GM12878 (cell line): ENCODE measurements at regions not wholly inside any gene's neighbourhood (a gene's known extent, or its start where the extent isn't known, plus 50 kb on each side); places are given as distances from the start of the nearest gene placed in this dataset.

Source experiments
- ATF7 ChIP-seq: fragments of 450-650 bp; IDR thresholded peaks from 2 replicates; pipeline ENCODE4 v1.6.1; 2016; ENCODE audit warnings: low read depth, mild to moderate bottlenecking
- CBFB ChIP-seq: IDR thresholded peaks from 2 replicates; pipeline ENCODE4 v1.6.1; 2016; ENCODE audit warnings: antibody characterized with exemption, low read depth
- CHD2 ChIP-seq: IDR thresholded peaks from 2 replicates; pipeline ENCODE4 v1.6.1; 2011; ENCODE audit warnings: low read depth, low read length, improper control_type of control experiment, borderline replicate concordance
- CHD4 ChIP-seq: fragments of 200-600 bp; sonication (generic); IDR thresholded peaks from 2 replicates; pipeline ENCODE4 v1.6.1; 2016; ENCODE audit warnings: mild to moderate bottlenecking
- HCFC1 ChIP-seq: fragments of 150-350 bp; IDR thresholded peaks from 2 replicates; pipeline ENCODE4 v1.6.1; 2014; ENCODE audit warnings: low read length
- IRF3 ChIP-seq: fragments of 450-650 bp; IDR thresholded peaks from 2 replicates; pipeline ENCODE4 v1.6.1; 2014; ENCODE audit warnings: mild to moderate bottlenecking
- IRF4 ChIP-seq: IDR thresholded peaks from 2 replicates; pipeline ENCODE4 v1.6.1; 2011; ENCODE audit warnings: low read depth, low read length
- MEF2B ChIP-seq: fragments of 450-650 bp; IDR thresholded peaks from 2 replicates; pipeline ENCODE4 v1.6.1; 2018; ENCODE audit warnings: mild to moderate bottlenecking, moderate library complexity; ENCODE audit not compliant: partially characterized antibody, poor library complexity, severe bottlenecking
- MXI1 ChIP-seq: fragments of 150-350 bp; IDR thresholded peaks from 2 replicates; pipeline ENCODE4 v1.6.1; 2011; ENCODE audit warnings: low read depth, mild to moderate bottlenecking, inconsistent platforms, low read length, improper control_type of control experiment
- NFXL1 ChIP-seq: fragments of 450-650 bp; IDR thresholded peaks from 2 replicates; pipeline ENCODE4 v1.6.1; 2017; ENCODE audit warnings: antibody characterized with exemption, mild to moderate bottlenecking, borderline replicate concordance
- NKRF ChIP-seq: fragments of 450-650 bp; conservative IDR thresholded peaks from 2 replicates; pipeline ENCODE4 v1.6.1; 2017; ENCODE audit warnings: mild to moderate bottlenecking, moderate library complexity
- RELA ChIP-seq: fragments of 450-650 bp; IDR thresholded peaks from 2 replicates; pipeline ENCODE4 v1.8.0; 2014; ENCODE audit warnings: borderline replicate concordance; ENCODE audit not compliant: partially characterized antibody
- SIX5 ChIP-seq: IDR thresholded peaks from 2 replicates; pipeline ENCODE4 v1.6.1; 2011; ENCODE audit warnings: mild to moderate bottlenecking, low read depth, low read length, moderate library complexity; ENCODE audit not compliant: severe bottlenecking
- TBL1XR1 ChIP-seq: IDR thresholded peaks from 2 replicates; pipeline ENCODE4 v1.6.1; 2012; ENCODE audit warnings: low read depth, low read length, improper control_type of control experiment
- ZBTB40 ChIP-seq: fragments of 450-650 bp; IDR thresholded peaks from 2 replicates; pipeline ENCODE4 v1.6.1; 2016; ENCODE audit warnings: mild to moderate bottlenecking, moderate library complexity, borderline replicate concordance
- ZNF384 ChIP-seq: IDR thresholded peaks from 2 replicates; pipeline ENCODE4 v1.6.1; 2012; ENCODE audit warnings: low read depth, mild to moderate bottlenecking, low read length, improper control_type of control experiment, borderline replicate concordance
- TF ChIP-seq, protein P1 (sequence below), 3 experiments: IDR thresholded peaks in 2 of 3; conservative IDR thresholded peaks in 1 of 3; 2 replicates each; pipeline ENCODE4 v1.5.1; 2011; ENCODE audit warnings: low read depth in 3 of 3, low read length in 3 of 3, mild to moderate bottlenecking in 3 of 3, control low read depth in 2 of 3, moderate library complexity in 2 of 3, inconsistent platforms in 1 of 3, mixed read lengths in 1 of 3; ENCODE audit not compliant: control insufficient read depth in 2 of 3, insufficient read depth in 1 of 3; ENCODE audit errors: extremely low read depth in 1 of 3
- TF ChIP-seq, protein P2 (sequence below): IDR thresholded peaks from 2 replicates; pipeline ENCODE4 v1.6.1; 2012; ENCODE audit warnings: low read depth, low read length, improper control_type of control experiment
- TF ChIP-seq, protein P3 (sequence below): fragments of 450-650 bp; IDR thresholded peaks from 2 replicates; pipeline ENCODE4 v1.6.1; 2017; ENCODE audit warnings: mild to moderate bottlenecking

DNA sequence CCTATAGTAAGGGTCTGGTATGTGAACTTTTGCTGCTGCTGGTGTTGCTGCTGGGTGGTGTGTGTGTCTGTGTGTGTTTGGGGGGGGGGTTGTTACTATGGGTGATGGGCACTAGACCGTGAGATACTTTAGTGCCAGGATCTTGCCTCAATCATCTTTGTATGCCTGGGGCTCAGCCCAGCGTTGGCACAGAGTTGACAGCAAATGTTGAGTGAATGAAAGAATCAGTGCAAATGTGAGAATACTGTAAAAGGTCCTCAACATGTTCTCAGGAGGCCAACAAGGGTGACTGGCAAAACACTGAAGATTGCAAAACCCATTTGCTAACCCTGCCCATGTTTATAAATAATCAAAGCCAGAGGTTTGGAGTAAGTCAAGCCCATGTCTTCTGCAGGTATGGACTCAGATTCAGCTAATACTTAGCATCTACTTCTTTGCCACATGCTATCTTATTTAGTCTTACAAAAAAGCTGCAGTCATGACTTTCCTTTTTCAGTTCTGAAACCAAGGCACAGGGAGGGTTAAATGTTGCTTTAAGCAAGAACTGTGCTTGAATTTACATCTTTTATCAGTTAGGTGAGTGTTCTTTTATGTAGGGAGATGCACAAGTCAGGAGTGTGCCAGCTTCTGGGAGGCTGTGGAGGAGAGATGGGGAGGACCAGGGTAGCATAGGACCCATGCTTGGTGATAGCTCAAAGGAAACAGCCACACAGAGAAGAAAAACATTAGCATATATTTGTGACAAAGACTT lies 125.3 kb upstream of the SPACA1 start (continued):
- TF ChIP-seq NKRF (no peak), HCFC1 (no peak), TBL1XR1 (no peak), IRF3 (no peak), ATF7 (no peak), CHD2 (no peak), NFXL1 (no peak), RELA (peak; percentile 30), MEF2B (no peak), ZBTB40 (no peak), CHD4 (no peak), ZNF384 (no peak), CBFB (no peak), IRF4 (no peak), MXI1 (no peak), SIX5 (no peak)
- TF ChIP-seq, protein P1, sequence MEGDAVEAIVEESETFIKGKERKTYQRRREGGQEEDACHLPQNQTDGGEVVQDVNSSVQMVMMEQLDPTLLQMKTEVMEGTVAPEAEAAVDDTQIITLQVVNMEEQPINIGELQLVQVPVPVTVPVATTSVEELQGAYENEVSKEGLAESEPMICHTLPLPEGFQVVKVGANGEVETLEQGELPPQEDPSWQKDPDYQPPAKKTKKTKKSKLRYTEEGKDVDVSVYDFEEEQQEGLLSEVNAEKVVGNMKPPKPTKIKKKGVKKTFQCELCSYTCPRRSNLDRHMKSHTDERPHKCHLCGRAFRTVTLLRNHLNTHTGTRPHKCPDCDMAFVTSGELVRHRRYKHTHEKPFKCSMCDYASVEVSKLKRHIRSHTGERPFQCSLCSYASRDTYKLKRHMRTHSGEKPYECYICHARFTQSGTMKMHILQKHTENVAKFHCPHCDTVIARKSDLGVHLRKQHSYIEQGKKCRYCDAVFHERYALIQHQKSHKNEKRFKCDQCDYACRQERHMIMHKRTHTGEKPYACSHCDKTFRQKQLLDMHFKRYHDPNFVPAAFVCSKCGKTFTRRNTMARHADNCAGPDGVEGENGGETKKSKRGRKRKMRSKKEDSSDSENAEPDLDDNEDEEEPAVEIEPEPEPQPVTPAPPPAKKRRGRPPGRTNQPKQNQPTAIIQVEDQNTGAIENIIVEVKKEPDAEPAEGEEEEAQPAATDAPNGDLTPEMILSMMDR (IDR thresholded peaks at IDR 0.05 in 2 of 3, conservative IDR thresholded peaks at IDR 0.05 in 1 of 3; ENCODE audit: control insufficient read depth in 2 of 3, extremely low read depth in 1 of 3, insufficient read depth in 1 of 3, low read depth in 3 of 3, low read length in 3 of 3): no peak
- TF ChIP-seq, protein P2, sequence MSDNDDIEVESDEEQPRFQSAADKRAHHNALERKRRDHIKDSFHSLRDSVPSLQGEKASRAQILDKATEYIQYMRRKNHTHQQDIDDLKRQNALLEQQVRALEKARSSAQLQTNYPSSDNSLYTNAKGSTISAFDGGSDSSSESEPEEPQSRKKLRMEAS: no peak
- TF ChIP-seq, protein P3, sequence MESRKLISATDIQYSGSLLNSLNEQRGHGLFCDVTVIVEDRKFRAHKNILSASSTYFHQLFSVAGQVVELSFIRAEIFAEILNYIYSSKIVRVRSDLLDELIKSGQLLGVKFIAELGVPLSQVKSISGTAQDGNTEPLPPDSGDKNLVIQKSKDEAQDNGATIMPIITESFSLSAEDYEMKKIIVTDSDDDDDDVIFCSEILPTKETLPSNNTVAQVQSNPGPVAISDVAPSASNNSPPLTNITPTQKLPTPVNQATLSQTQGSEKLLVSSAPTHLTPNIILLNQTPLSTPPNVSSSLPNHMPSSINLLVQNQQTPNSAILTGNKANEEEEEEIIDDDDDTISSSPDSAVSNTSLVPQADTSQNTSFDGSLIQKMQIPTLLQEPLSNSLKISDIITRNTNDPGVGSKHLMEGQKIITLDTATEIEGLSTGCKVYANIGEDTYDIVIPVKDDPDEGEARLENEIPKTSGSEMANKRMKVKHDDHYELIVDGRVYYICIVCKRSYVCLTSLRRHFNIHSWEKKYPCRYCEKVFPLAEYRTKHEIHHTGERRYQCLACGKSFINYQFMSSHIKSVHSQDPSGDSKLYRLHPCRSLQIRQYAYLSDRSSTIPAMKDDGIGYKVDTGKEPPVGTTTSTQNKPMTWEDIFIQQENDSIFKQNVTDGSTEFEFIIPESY: no peak
